HG02970 (cell line): ENCODE measurements at regions not wholly inside any gene's neighbourhood (a gene's known extent, or its start where the extent isn't known, plus 50 kb on each side); places are given as distances from the start of the nearest gene placed in this dataset.

Experiments
- ATAC-seq: cut with Tn5 transposase; IDR thresholded peaks from one replicate; pipeline ENCODE4 v1.9.1; 2021; ENCODE audit warnings: mild to moderate bottlenecking, moderate library complexity, moderate number of reproducible peaks; ENCODE audit not compliant: unreplicated experiment, low FRiP score

DNA sequence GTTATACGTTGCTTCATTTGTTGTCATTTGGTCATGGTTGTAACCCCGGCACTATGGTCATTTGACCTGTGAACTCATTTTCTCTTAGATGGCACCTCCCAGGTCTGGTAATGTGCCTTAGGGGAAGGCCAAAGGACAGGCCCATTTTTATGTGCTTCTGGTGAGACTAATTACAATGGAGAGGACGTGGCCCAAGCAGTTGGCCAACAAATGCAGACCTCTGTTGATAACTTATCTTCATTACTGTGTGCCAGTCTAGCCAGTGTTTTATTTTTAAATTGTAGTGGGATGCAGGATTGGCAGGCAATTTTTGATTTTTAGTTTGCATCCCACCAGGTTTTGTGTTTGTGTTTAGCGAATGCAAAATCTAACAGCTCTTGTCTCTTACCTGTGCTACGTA is 321.5 kb upstream of the AKR1E2 start:
- ATAC-seq = no peak

DNA sequence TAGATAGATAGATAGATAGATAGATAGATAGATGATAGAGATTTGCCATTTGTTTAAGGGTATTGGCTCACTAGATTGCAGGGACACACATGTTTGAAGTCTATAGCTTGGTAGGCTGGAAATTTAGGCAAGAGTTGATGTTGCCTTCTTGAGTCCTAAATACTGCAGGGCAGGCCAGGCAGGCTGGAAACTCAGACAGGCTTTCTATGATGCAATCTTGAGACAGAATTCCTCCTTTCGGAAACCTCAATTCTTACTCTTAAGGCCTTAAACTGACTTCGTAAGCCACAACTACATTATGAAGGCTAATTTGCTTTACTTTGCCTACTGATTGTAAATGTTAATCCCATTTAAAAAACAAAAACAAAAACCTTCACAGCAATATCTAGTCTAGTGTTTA is 322.9 kb upstream of the AKR1E2 start:
- no peak for ATAC-seq

GRCh38 chr10:4501306-4501705 is 324.7 kb upstream of the AKR1E2 start:
- ATAC-seq = no peak

- no peak for ATAC-seq
Observed at GRCh38 chr10:4498711-4499251, 327.2 kb upstream of the AKR1E2 start.

DNA sequence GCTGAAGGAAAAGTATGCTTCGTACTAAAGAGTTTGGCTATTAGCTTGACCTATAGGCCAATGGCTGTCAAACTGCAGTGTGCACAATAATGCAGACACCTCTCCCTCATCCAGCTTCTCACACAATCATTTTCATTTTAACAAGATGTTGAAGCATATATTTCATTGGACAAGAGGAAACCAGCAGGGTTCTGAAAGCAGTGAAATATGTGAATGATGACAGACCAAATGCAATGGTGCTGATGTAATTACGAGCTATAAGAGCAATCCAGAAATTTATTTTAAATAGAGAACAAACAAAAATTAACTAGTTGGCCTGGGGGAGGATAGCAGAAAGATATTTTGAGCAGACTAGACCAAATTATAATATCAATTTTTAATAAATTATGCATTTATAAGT is 331.5 kb upstream of the AKR1E2 start:
- no peak for ATAC-seq

- no peak for ATAC-seq
Observed at GRCh38 chr10:4492202-4492601, 333.8 kb upstream of the AKR1E2 start.

DNA sequence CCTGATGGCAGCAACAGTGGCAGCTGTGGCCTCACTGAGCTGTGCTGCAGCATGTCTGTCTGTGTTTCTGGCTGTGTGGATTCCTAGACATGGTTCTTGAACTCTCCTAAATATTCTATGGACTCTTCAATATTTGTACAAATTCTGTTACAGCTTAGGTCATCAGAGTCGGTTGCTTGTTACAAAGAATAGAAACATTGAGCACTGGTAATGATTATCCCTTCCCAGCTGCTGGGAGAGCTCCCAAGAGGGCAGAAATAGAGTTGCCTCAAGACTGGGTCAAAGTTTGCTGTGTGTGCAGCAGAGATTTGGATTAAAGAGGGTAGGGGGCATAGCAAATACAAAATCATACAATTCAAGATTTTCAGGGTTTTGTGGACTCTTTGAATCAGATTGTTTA is 337.1 kb upstream of the AKR1E2 start:
- ATAC-seq = no peak

- no peak for ATAC-seq
Observed at GRCh38 chr10:4485636-4486035, 340.4 kb upstream of the AKR1E2 start.

DNA sequence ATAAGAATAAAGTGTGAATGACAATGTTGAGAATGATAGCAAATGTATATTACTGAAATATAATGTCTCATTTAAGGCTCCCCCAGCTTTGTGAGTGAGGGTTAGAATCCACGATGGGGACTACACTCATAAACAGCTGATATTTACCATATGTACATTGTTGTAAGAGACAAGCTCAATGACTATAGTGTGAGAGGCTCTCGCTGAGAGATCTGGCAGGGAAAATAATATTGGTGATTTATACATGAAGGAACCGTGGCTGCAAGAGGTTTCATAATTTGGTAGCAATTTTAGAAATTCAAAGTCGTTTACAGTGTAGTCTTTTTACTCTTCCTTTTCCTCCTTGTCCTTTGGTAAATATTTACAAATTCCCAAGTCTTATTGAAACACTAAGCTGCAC is 342.2 kb upstream of the AKR1E2 start:
- ATAC-seq = no peak

DNA sequence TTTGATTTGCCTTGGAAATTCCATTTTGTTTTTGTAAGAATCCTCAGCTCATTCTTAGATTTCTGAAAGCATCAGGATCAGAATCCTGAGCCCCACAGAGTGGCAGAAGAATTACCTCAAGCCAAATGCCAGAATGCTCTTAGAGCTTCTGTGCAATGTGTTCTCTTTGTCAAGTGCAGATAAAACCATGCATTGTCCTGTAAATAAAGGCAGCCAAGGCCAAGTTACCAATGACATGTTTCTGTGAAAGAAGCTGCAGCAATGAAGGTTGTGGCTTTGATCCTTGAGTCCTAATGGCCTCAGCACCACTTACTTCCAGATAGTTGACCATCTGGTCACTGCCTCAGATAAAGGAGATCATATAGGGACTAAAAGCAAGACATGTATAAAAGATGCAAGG is 343.3 kb upstream of the AKR1E2 start:
- ATAC-seq = no peak

DNA sequence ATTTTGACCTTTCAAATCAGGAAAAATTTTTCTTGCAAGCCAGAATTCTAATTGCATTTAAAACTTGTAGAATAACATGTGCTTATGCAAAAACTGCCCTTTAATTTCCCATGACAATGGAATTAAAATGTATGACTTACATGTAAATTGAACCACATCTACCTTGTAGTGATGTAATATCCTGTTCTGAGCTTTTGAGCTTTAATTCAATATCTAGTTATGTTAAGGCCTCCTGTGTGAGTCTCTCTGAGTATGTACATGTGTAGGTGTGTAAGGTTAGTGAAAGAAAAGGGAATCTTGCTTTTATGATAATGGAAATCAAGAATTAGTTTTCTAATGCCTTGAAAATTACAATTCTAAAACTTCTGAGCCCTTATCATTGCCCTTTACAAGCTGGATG is 344.8 kb upstream of the AKR1E2 start:
- ATAC-seq = no peak

- ATAC-seq = no peak
Observed at GRCh38 chr10:4479342-4479741, 346.7 kb upstream of the AKR1E2 start.

DNA sequence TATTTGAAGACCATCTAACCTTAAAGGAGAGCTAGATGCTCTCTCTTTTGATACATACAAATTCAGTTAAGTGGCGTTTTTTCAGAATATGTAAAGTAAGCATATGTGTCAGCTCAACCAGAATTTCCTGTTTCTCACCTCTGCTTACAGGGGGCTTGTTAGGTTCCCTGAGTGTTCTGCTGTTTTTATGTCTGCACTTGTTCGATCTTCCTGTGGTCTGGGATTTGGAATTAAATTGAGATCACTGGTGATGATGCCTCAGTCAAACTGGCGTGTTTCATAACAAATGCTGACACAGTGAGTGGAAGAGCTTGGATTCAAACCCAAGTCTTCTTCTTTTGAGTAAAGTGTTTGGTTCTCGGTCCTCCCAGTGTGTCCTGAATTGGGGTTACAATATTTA is 348.3 kb upstream of the AKR1E2 start:
- no peak for ATAC-seq

- ATAC-seq = no peak
Observed at GRCh38 chr10:4475827-4476490, 350.0 kb upstream of the AKR1E2 start.

DNA sequence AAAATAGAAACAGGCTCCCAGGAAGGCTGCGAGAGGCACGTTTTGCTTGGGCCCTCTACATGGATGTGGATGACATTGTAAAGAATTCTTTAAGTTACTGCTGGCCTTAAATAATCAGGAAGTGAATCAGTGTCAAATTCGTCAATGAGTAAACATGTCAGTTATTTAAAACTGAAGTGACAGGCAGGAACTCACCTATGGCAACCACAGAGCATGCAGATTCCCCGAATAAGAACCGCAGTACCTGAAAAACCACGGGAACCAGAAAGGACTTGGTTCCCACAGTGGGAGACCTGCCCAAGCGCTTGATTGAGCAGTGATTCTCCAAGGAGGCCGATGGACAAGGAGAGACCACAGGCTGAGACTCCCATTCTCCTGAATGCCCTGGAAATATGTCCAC is 351.2 kb upstream of the AKR1E2 start:
- no peak for ATAC-seq

GRCh38 chr10:4473977-4474376 is 352.0 kb upstream of the AKR1E2 start:
- ATAC-seq = no peak

DNA sequence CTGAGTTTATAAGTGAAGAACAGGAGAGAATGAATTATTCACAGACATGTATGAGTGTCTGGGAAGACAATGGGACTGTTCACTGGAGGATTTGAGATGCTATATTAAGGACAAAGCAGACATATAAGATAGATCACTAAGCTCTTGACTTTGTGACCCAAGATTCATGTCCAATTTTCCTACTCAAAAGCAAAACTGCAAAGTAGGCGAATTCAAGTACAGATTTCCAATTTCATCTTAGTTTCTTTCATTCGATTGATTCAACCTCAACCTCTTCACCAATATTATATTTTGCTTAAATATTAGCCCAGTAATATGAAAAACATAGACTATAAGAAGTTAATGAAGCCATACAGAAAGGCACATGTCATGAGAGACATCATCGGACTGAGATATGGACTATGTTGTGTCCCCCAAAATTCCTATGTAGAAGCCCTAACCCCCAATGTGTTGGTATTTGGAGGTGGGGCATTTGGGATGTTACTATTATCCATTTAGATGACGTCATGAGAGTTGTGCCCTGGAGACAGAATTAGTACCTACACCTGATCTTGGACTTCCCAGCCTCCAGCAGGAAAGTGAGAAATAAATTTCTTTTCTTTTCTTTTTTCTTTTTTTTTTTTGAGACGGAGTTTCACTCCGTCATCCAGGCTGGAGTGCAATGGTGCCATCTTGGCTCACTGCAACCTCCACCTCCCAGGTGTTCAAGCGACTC is 353.7 kb upstream of the AKR1E2 start:
- no peak for ATAC-seq

GRCh38 chr10:4470231-4470835 is 355.7 kb upstream of the AKR1E2 start:
- ATAC-seq = no peak

DNA sequence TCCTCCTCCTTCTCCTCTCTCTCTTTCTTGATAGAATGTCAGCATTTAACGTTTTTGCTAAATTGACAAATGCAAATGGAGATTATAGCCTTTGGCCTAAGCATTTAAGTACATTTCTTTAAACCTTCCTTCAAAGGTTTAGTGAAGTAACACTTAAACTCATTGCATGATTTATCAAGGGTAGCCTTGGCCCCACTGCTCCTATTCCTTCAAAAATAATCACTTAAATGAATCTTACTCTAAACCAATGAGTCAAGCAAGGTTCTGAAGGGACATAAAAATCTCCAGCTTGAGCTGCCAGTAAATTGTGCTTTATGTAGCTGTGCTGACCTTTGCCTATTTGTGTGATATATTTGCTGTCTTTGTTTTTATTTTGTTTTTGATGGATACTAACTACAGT is 358.5 kb upstream of the AKR1E2 start:
- no peak for ATAC-seq

- ATAC-seq = no peak
Observed at GRCh38 chr10:4460267-4460666, 365.7 kb upstream of the AKR1E2 start.

DNA sequence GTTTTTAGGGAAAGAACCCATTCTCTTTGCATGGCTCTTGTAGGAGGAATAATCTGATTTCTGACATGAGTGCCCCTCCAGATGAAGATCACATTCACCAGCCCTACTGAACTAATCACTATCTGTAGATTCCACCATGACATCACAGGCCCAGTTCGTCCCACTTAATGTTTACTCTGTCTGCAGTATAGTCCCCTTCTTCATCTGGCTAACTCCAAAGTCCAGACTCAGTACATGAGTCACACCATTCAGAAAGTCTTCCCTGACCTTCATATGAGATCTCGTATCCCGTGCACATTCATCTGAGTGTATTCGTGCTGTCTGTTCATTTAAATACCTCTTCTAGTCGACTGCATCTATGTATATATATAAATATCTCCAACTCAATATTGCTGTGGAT is 366.5 kb upstream of the AKR1E2 start:
- no peak for ATAC-seq

- no peak for ATAC-seq
Observed at GRCh38 chr10:4457597-4457996, 368.4 kb upstream of the AKR1E2 start.
